Mesenchymal stem cell (in vitro differentiated cells and primary cell): ENCODE measurements at regions not wholly inside any gene's neighbourhood (a gene's known extent, or its start where the extent isn't known, plus 50 kb on each side); places are given as distances from the start of the nearest gene placed in this dataset.

Experiments used
- DNase-seq: peaks from one replicate; pipeline ENCODE4 v3.0.0-alpha.2; 2013
- H2AFZ ChIP-seq: one replicate; pipeline ENCODE4 v1.6.1; 2013; ENCODE audit warnings: low read depth, mild to moderate bottlenecking, control low read depth, inconsistent platforms, low read length, moderate library complexity
- H2AK5ac ChIP-seq: 2 replicates; pipeline ENCODE4 v1.6.1; 2013; ENCODE audit warnings: low read length, moderate library complexity, mild to moderate bottlenecking, inconsistent platforms; ENCODE audit not compliant: severe bottlenecking
- H2BK120ac ChIP-seq: one replicate; pipeline ENCODE4 v1.6.1; 2013; ENCODE audit warnings: low read depth, mild to moderate bottlenecking, inconsistent platforms, low read length, moderate library complexity
- H2BK12ac ChIP-seq, 2 experiments: one replicate each; pipeline ENCODE4 v1.6.1; 2013; ENCODE audit warnings: inconsistent platforms in 2 of 2, low read length in 2 of 2, mild to moderate bottlenecking in 2 of 2, moderate library complexity in 2 of 2, control low read depth in 1 of 2
- H2BK15ac ChIP-seq: one replicate; pipeline ENCODE4 v1.6.1; 2013; ENCODE audit warnings: mild to moderate bottlenecking, low read depth, inconsistent platforms; ENCODE audit not compliant: poor library complexity, severe bottlenecking
- H2BK5ac ChIP-seq: 2 replicates; pipeline ENCODE4 v1.6.1; 2013; ENCODE audit warnings: low read depth, mild to moderate bottlenecking, low read length, control low read depth, inconsistent platforms; ENCODE audit not compliant: poor library complexity, severe bottlenecking
- H3K14ac ChIP-seq, 2 experiments: one replicate each; pipeline ENCODE4 v1.6.1; 2013; ENCODE audit warnings: inconsistent platforms in 2 of 2, low read length in 2 of 2, control low read depth in 1 of 2, mild to moderate bottlenecking in 1 of 2, moderate library complexity in 1 of 2
- H3K18ac ChIP-seq, 2 experiments: one replicate each; pipeline ENCODE4 v1.6.1; 2013; ENCODE audit warnings: inconsistent platforms in 2 of 2, low read length in 2 of 2, control low read depth in 1 of 2, low read depth in 1 of 2, mild to moderate bottlenecking in 1 of 2
- H3K23ac ChIP-seq, 2 experiments: one replicate each; pipeline ENCODE4 v1.6.1; 2013; ENCODE audit warnings: inconsistent platforms in 2 of 2, low read length in 2 of 2, mild to moderate bottlenecking in 2 of 2, moderate library complexity in 2 of 2, control low read depth in 1 of 2
- H3K27ac ChIP-seq: 2 replicates; pipeline ENCODE4 v1.5.1; 2013; ENCODE audit warnings: mild to moderate bottlenecking, moderate library complexity, low read length, control low read depth, inconsistent platforms; ENCODE audit not compliant: poor library complexity, severe bottlenecking
- H3K27me3 ChIP-seq, 2 experiments: 2 replicates each; pipeline versions ENCODE4 v1.6.1 to v1.7.0; 2013; ENCODE audit warnings: low read length in 2 of 2, mild to moderate bottlenecking in 2 of 2, moderate library complexity in 2 of 2, control low read depth in 1 of 2, inconsistent platforms in 1 of 2; ENCODE audit not compliant: control insufficient read depth in 1 of 2, insufficient read depth in 1 of 2
- H3K36me3 ChIP-seq, 2 experiments: 2 replicates each; pipeline versions ENCODE4 v1.6.1 to v1.7.0; 2013; ENCODE audit warnings: low read length in 2 of 2, control low read depth in 1 of 2, inconsistent platforms in 1 of 2, low read depth in 1 of 2, mild to moderate bottlenecking in 1 of 2; ENCODE audit not compliant: insufficient read depth in 2 of 2, control insufficient read depth in 1 of 2
- H3K4ac ChIP-seq, 2 experiments: one replicate each; pipeline ENCODE4 v1.6.1; 2013; ENCODE audit warnings: inconsistent platforms in 2 of 2, low read length in 2 of 2, mild to moderate bottlenecking in 2 of 2, moderate library complexity in 2 of 2, control low read depth in 1 of 2, low read depth in 1 of 2
- H3K4me1 ChIP-seq: 2 replicates; pipeline ENCODE4 v1.6.1; 2013; ENCODE audit warnings: low read depth, low read length, control low read depth; ENCODE audit not compliant: control insufficient read depth, insufficient read depth
- H3K4me2 ChIP-seq: 2 replicates; pipeline ENCODE4 v1.6.1; 2013; ENCODE audit warnings: low read length, mild to moderate bottlenecking, inconsistent platforms; ENCODE audit not compliant: poor library complexity, severe bottlenecking
- H3K4me3 ChIP-seq, 2 experiments: 2 replicates each; pipeline versions ENCODE4 v1.5.1 to v1.7.0; 2013; ENCODE audit warnings: low read length in 2 of 2, mild to moderate bottlenecking in 2 of 2, control low read depth in 1 of 2, low read depth in 1 of 2; ENCODE audit not compliant: insufficient read depth in 1 of 2
- H3K79me1 ChIP-seq: replicated peaks from 2 replicates; pipeline ENCODE4 v1.6.1; 2013; ENCODE audit warnings: mild to moderate bottlenecking, control low read depth, low read length, inconsistent platforms; ENCODE audit not compliant: poor library complexity, severe bottlenecking
- H3K9ac ChIP-seq: 2 replicates; pipeline ENCODE4 v1.7.0; 2013; ENCODE audit warnings: mild to moderate bottlenecking, low read length, moderate library complexity
- H3K9me3 ChIP-seq: 2 replicates; pipeline ENCODE4 v1.7.0; 2013; ENCODE audit warnings: mild to moderate bottlenecking, low read length; ENCODE audit not compliant: control insufficient read depth
- H4K8ac ChIP-seq: one replicate; pipeline ENCODE4 v1.6.1; 2013; ENCODE audit warnings: inconsistent platforms, mild to moderate bottlenecking, low read length, moderate library complexity
- H4K91ac ChIP-seq: one replicate; pipeline ENCODE4 v1.6.1; 2013; ENCODE audit warnings: mild to moderate bottlenecking, low read length, inconsistent platforms
- WGBS: methylation state at CpG from one replicate; pipeline ENCODE4 v1.1.7; 2013; ENCODE audit warnings: mixed read lengths; 5-methylcytosine and 5-hydroxymethylcytosine counted together

- H2BK12ac ChIP-seq = no peak overlapping the region
- H2AFZ ChIP-seq = no peak overlapping the region
- no peaks in the 10 kb centered on the region for H3K79me1 ChIP-seq
- no peaks in the 10 kb centered on the region for H3K4me1 ChIP-seq
- no peak overlapping the region for H4K91ac ChIP-seq
- H3K36me3 ChIP-seq = no peaks in the 10 kb centered on the region
- H3K27me3 ChIP-seq = no peaks in the 10 kb centered on the region
- no peak overlapping the region for H2AK5ac ChIP-seq
- no peak overlapping the region for H3K27ac ChIP-seq
- peaks cover 3% of the 10 kb centered on the region for H3K9me3 ChIP-seq
- H2BK120ac ChIP-seq = no peak overlapping the region
- 43% methylated on average over 1 of the region's 1 CpG for WGBS
- no peak overlapping the region for H3K23ac ChIP-seq
- no peak for DNase-seq
- H3K14ac ChIP-seq = no peak overlapping the region
- no peak overlapping the region for H3K4ac ChIP-seq
- H3K4me2 ChIP-seq = no peak overlapping the region
- no peak overlapping the region for H2BK5ac ChIP-seq
- H4K8ac ChIP-seq = no peak overlapping the region
- H3K18ac ChIP-seq = no peak overlapping the region
- H3K9ac ChIP-seq = no peak overlapping the region
- no peak overlapping the region for H3K4me3 ChIP-seq
- H2BK15ac ChIP-seq = no peak overlapping the region
These were observed 568.0 kb downstream of the MTRR start for GRCh38 chr5:8436924-8437323.

GRCh38 chr5:8445139-8445538 is 576.2 kb downstream of the MTRR start:
- Histone ChIP-seq H3K27ac (no peak overlapping the region), H2BK15ac (no peak overlapping the region), H3K14ac (no peak overlapping the region), H3K9ac (no peak overlapping the region), H3K27me3 (no peaks in the 10 kb centered on the region), H4K8ac (no peak overlapping the region), H2BK120ac (no peak overlapping the region), H2AK5ac (no peak overlapping the region), H3K23ac (no peak overlapping the region), H3K4me3 (no peak overlapping the region), H3K36me3 (no peaks in the 10 kb centered on the region), H3K4me1 (no peaks in the 10 kb centered on the region), H2BK5ac (no peak overlapping the region), H3K4ac (no peak overlapping the region), H3K18ac (no peak overlapping the region), H3K4me2 (no peak overlapping the region), H2BK12ac (no peak overlapping the region), H3K79me1 (no peaks in the 10 kb centered on the region), H4K91ac (no peak overlapping the region), H2AFZ (no peak overlapping the region), H3K9me3 (peaks cover 22% of the 10 kb centered on the region)
- WGBS = 40% methylated on average over 1 of the region's 1 CpG
- DNase-seq = no peak

- Histone ChIP-seq H3K9me3 (peaks cover 20% of the 10 kb centered on the region), H4K91ac (no peak overlapping the region), H2BK12ac (no peak overlapping the region), H2AK5ac (no peak overlapping the region), H3K23ac (no peak overlapping the region), H3K27me3 (no peaks in the 10 kb centered on the region), H2BK15ac (no peak overlapping the region), H2AFZ (no peak overlapping the region), H3K9ac (no peak overlapping the region), H2BK120ac (no peak overlapping the region), H3K79me1 (no peaks in the 10 kb centered on the region), H3K14ac (no peak overlapping the region), H2BK5ac (no peak overlapping the region), H4K8ac (no peak overlapping the region), H3K4me3 (no peak overlapping the region), H3K4ac (no peak overlapping the region), H3K4me1 (no peaks in the 10 kb centered on the region), H3K18ac (no peak overlapping the region), H3K4me2 (no peak overlapping the region), H3K36me3 (no peaks in the 10 kb centered on the region), H3K27ac (no peak overlapping the region)
- no peak for DNase-seq
- WGBS = 52% methylated on average over 2 of the region's 2 CpGs
These were observed 577.2 kb downstream of the MTRR start for GRCh38 chr5:8446179-8446578.

- Histone ChIP-seq H4K91ac (no peak overlapping the region), H3K18ac (no peak overlapping the region), H3K79me1 (no peaks in the 10 kb centered on the region), H3K14ac (no peak overlapping the region), H3K23ac (no peak overlapping the region), H4K8ac (no peak overlapping the region), H3K9me3 (no peaks in the 10 kb centered on the region), H3K4me2 (no peak overlapping the region), H3K27me3 (no peaks in the 10 kb centered on the region), H2BK15ac (no peak overlapping the region), H2AFZ (no peak overlapping the region), H2BK12ac (no peak overlapping the region), H2AK5ac (no peak overlapping the region), H2BK5ac (no peak overlapping the region), H3K27ac (no peak overlapping the region), H2BK120ac (no peak overlapping the region), H3K36me3 (peaks cover 0 to 19% of the 10 kb centered on the region in 2 experiments), H3K9ac (peak overlapping the region; percentile 85), H3K4me3 (peak overlapping the region in 1 of 2 experiments; percentile 87), H3K4ac (peak overlapping the region in 1 of 2 experiments; percentile 26), H3K4me1 (no peaks in the 10 kb centered on the region)
- WGBS = 92% methylated on average over 5 of the region's 5 CpGs
- DNase-seq = no peak
These were observed 587.9 kb downstream of the MTRR start for GRCh38 chr5:8456846-8457186.
